ENCODE measurements at regions not wholly inside any gene's neighbourhood (a gene's known extent, or its start where the extent isn't known, plus 50 kb on each side); places are given as distances from the start of the nearest gene placed in this dataset.

GRCh38 chr3:117547956-117548550 is 838.5 kb downstream of the TUSC7 start:
- Mint-ChIP-seq H3K4me3 (ENCODE audit: low read depth, unreplicated experiment) (peak overlapping the region; percentile 20), H3K27me3 (ENCODE audit: unreplicated experiment) (no peaks in the 10 kb centered on the region), H3K36me3 (ENCODE audit: insufficient read depth, unreplicated experiment) (no peaks in the 10 kb centered on the region), H3K9me3 (ENCODE audit: low read depth, unreplicated experiment) (no peaks in the 10 kb centered on the region), H3K27ac (ENCODE audit: unreplicated experiment) (peak overlapping the region; percentile 28), H3K4me1 (ENCODE audit: low read depth, unreplicated experiment) (peaks cover 45% of the 10 kb centered on the region)
- DNase-seq, result peak; percentile 54
- intact Hi-C loops (cut with micrococcal nuclease; ENCODE audit: unreplicated experiment), result loop anchor here (5.0 kb wide), 1 partner anchor 169 kb away; no protein-coding TSS in a partner anchor
- CTCF ChIA-PET, result no interaction called here
- BruUV-seq (replicated peaks), result no TSS peak
- TF ChIP-seq CTCF (IDR thresholded peaks at IDR 0.05; ENCODE audit: unreplicated experiment), result no peak

GRCh38 chr3:117548600-117548999 is 839.0 kb downstream of the TUSC7 start:
- H3K4me3 Mint-ChIP-seq (ENCODE audit: low read depth, unreplicated experiment), result no peak overlapping the region
- H3K27me3 Mint-ChIP-seq (ENCODE audit: unreplicated experiment), result no peaks in the 10 kb centered on the region
- H3K36me3 Mint-ChIP-seq (ENCODE audit: insufficient read depth, unreplicated experiment), result no peaks in the 10 kb centered on the region
- peaks cover 50% of the 10 kb centered on the region for H3K4me1 Mint-ChIP-seq (ENCODE audit: low read depth, unreplicated experiment)
- intact Hi-C loops (cut with micrococcal nuclease; ENCODE audit: unreplicated experiment), result loop anchor here (5.0 kb wide), 1 partner anchor 169 kb away; no protein-coding TSS in a partner anchor
- DNase-seq, result no peak
- no TSS peak for BruUV-seq (replicated peaks)
- peak overlapping the region; percentile 28 for H3K27ac Mint-ChIP-seq (ENCODE audit: unreplicated experiment)
- no peaks in the 10 kb centered on the region for H3K9me3 Mint-ChIP-seq (ENCODE audit: low read depth, unreplicated experiment)
- CTCF ChIA-PET, result no interaction called here
- no peak for TF ChIP-seq CTCF (IDR thresholded peaks at IDR 0.05; ENCODE audit: unreplicated experiment)

GRCh38 chr3:117549716-117550115 is 840.1 kb downstream of the TUSC7 start:
- Mint-ChIP-seq H3K36me3 (ENCODE audit: insufficient read depth, unreplicated experiment) (no peaks in the 10 kb centered on the region), H3K27ac (ENCODE audit: unreplicated experiment) (no peak overlapping the region), H3K4me1 (ENCODE audit: low read depth, unreplicated experiment) (peaks cover 58% of the 10 kb centered on the region), H3K9me3 (ENCODE audit: low read depth, unreplicated experiment) (peaks cover 2% of the 10 kb centered on the region), H3K4me3 (ENCODE audit: low read depth, unreplicated experiment) (no peak overlapping the region), H3K27me3 (ENCODE audit: unreplicated experiment) (no peaks in the 10 kb centered on the region)
- intact Hi-C loops (cut with micrococcal nuclease; ENCODE audit: unreplicated experiment), result loop anchor here (5.0 kb wide), 1 partner anchor 168 kb away; no protein-coding TSS in a partner anchor
- CTCF ChIA-PET, result no interaction called here
- no TSS peak for BruUV-seq (replicated peaks)
- peak; percentile 16 for TF ChIP-seq CTCF (IDR thresholded peaks at IDR 0.05; ENCODE audit: unreplicated experiment)
- no peak for DNase-seq

GRCh38 chr3:117550766-117551165 is 841.2 kb downstream of the TUSC7 start:
- intact Hi-C loops (cut with micrococcal nuclease; ENCODE audit: unreplicated experiment), result no loop called here
- Mint-ChIP-seq H3K27me3 (ENCODE audit: unreplicated experiment) (no peaks in the 10 kb centered on the region), H3K4me1 (ENCODE audit: low read depth, unreplicated experiment) (peaks cover 48% of the 10 kb centered on the region), H3K27ac (ENCODE audit: unreplicated experiment) (no peak overlapping the region), H3K4me3 (ENCODE audit: low read depth, unreplicated experiment) (no peak overlapping the region), H3K9me3 (ENCODE audit: low read depth, unreplicated experiment) (peaks cover 2% of the 10 kb centered on the region), H3K36me3 (ENCODE audit: insufficient read depth, unreplicated experiment) (no peaks in the 10 kb centered on the region)
- no peak for TF ChIP-seq CTCF (IDR thresholded peaks at IDR 0.05; ENCODE audit: unreplicated experiment)
- no peak for DNase-seq
- CTCF ChIA-PET, result no interaction called here
- no TSS peak for BruUV-seq (replicated peaks)
